GM12878 (cell line): ENCODE measurements at regions not wholly inside any gene's neighbourhood (a gene's known extent, or its start where the extent isn't known, plus 50 kb on each side); places are given as distances from the start of the nearest gene placed in this dataset.

Source experiments
- ATAC-seq: fragments of 200-7000 bp; cut with Tn5 transposase; 3 replicates; pipeline ENCODE4 v1.9.1; 2020; ENCODE audit warnings: mild to moderate bottlenecking, moderate library complexity
- BruUV-seq: library from RNA; stranded (reverse); fragments of 400-500 nt; replicated peaks from 2 replicates; lab custom pipeline; 2021; lab: Mats Ljungman, UMichigan
- CTCF ChIA-PET: fragments of 300-600 bp; sonication (Branson Sonifier 250); formaldehyde crosslinking; extraction: SDS; loops from one replicate; lab custom pipeline; 2021; ENCODE audit warnings: inconsistent platforms; lab: Yijun Ruan, JAX
- POLR2A ChIA-PET: fragments of 350-600 bp; formaldehyde crosslinking; extraction: SDS; loops from one replicate; lab custom pipeline; 2021; ENCODE audit warnings: inconsistent platforms; lab: Charles Lee
- RAD21 ChIA-PET: fragments of 300-600 bp; sonication (Branson Sonifier 250); formaldehyde crosslinking; loops from one replicate; lab custom pipeline; 2023; ENCODE audit warnings: antibody characterized with exemption; ENCODE audit not compliant: unreplicated experiment; lab: Charles Lee
- SMC1A ChIA-PET: fragments of 300-600 bp; sonication (Branson Sonifier 250); formaldehyde crosslinking; loops from one replicate; lab custom pipeline; 2023; ENCODE audit not compliant: unreplicated experiment, uncharacterized antibody; lab: Charles Lee
- DNase-seq: peaks from one replicate; pipeline ENCODE4 v3.0.0-alpha.2; 2011; ENCODE audit warnings: low read depth, low spot score
- FAIRE-seq: peaks from 3 replicates; lab custom pipeline; 2011; peaks lifted over from hg19 to GRCh38; lab: Jason Lieb, UNC
- H2AFZ ChIP-seq: 2 replicates; pipeline ENCODE4 v1.6.0; 2011; ENCODE audit warnings: low read depth, low read length, control low read depth; ENCODE audit not compliant: control insufficient read depth
- H3K27ac ChIP-seq: 2 replicates; pipeline ENCODE4 v1.5.1; 2011; ENCODE audit warnings: control low read depth; ENCODE audit not compliant: control insufficient read depth, insufficient read depth
- H3K27me3 ChIP-seq, 2 experiments: replicated peaks in 1 of 2; 2 replicates each; pipeline versions ENCODE4 v1.6.0 to v1.6.1; 2011; ENCODE audit warnings: low read length in 1 of 2; ENCODE audit not compliant: control insufficient read depth in 2 of 2, insufficient read depth in 2 of 2
- H3K36me3 ChIP-seq, 2 experiments: 2 replicates each; pipeline ENCODE4 v1.5.1; 2011; ENCODE audit warnings: low read length in 1 of 2; ENCODE audit not compliant: control insufficient read depth in 2 of 2, insufficient read depth in 2 of 2
- H3K4me1 ChIP-seq: 2 replicates; pipeline ENCODE4 v1.6.1; 2011; ENCODE audit warnings: mild to moderate bottlenecking, low read length, moderate library complexity, mixed read lengths; ENCODE audit not compliant: control insufficient read depth, insufficient read depth
- H3K4me2 ChIP-seq: 2 replicates; pipeline ENCODE4 v1.6.0; 2011; ENCODE audit warnings: control low read depth; ENCODE audit not compliant: control insufficient read depth, insufficient read depth
- H3K4me3 ChIP-seq: fragments of 200-600 bp; sonication (generic); 2 replicates; pipeline ENCODE4 v1.5.1; 2016
- H3K79me2 ChIP-seq: 2 replicates; pipeline ENCODE4 v1.6.0; 2011; ENCODE audit warnings: low read length; ENCODE audit not compliant: control insufficient read depth, insufficient read depth
- H3K9ac ChIP-seq: 2 replicates; pipeline ENCODE4 v1.8.0; 2011; ENCODE audit warnings: low read length, control low read depth, mixed read lengths; ENCODE audit not compliant: control insufficient read depth, insufficient read depth
- H3K9me3 ChIP-seq: replicated peaks from 3 replicates; pipeline ENCODE4 v1.5.1; 2011; ENCODE audit warnings: mild to moderate bottlenecking, low read length; ENCODE audit not compliant: control insufficient read depth, insufficient read depth
- H4K20me1 ChIP-seq: 2 replicates; pipeline ENCODE4 v1.6.0; 2011; ENCODE audit not compliant: control insufficient read depth, insufficient read depth
- ATF3 ChIP-seq: IDR thresholded peaks from 2 replicates; pipeline ENCODE4 v1.6.1; 2011; ENCODE audit warnings: low read depth, mild to moderate bottlenecking, low read length, moderate library complexity, borderline replicate concordance; ENCODE audit errors: extremely low read depth
- BCL3 ChIP-seq: IDR thresholded peaks from 2 replicates; pipeline ENCODE4 v1.6.1; 2011; ENCODE audit warnings: borderline replicate concordance, low read depth, mild to moderate bottlenecking, moderate library complexity, low read length; ENCODE audit not compliant: insufficient read depth, poor library complexity, severe bottlenecking
- FOXK2 ChIP-seq: fragments of 450-650 bp; IDR thresholded peaks from 2 replicates; pipeline ENCODE4 v1.6.1; 2017; ENCODE audit warnings: mild to moderate bottlenecking, moderate library complexity
- KLF5 ChIP-seq: fragments of 450-650 bp; IDR thresholded peaks from 2 replicates; pipeline ENCODE4 v1.6.1; 2014; ENCODE audit warnings: mild to moderate bottlenecking; ENCODE audit not compliant: partially characterized antibody
- MYC ChIP-seq: IDR thresholded peaks from 2 replicates; pipeline ENCODE4 v1.6.1; 2011; ENCODE audit warnings: mild to moderate bottlenecking, low read length, moderate library complexity, inconsistent platforms; ENCODE audit not compliant: insufficient read depth, insufficient replicate concordance, insufficient read length, severe bottlenecking
- RFX5 ChIP-seq: IDR thresholded peaks from 2 replicates; pipeline ENCODE4 v1.6.1; 2011; ENCODE audit warnings: low read depth, low read length, improper control_type of control experiment
- SIX5 ChIP-seq: IDR thresholded peaks from 2 replicates; pipeline ENCODE4 v1.6.1; 2011; ENCODE audit warnings: mild to moderate bottlenecking, low read depth, low read length, moderate library complexity; ENCODE audit not compliant: severe bottlenecking
- SMAD1 ChIP-seq: fragments of 450-650 bp; IDR thresholded peaks from 2 replicates; pipeline ENCODE4 v1.6.1; 2018; ENCODE audit warnings: mild to moderate bottlenecking, low read depth; ENCODE audit not compliant: partially characterized antibody
- SPI1 ChIP-seq: IDR thresholded peaks from 2 replicates; pipeline ENCODE4 v1.6.1; 2011; ENCODE audit warnings: low read depth, mild to moderate bottlenecking, low read length, moderate library complexity, borderline replicate concordance; ENCODE audit not compliant: insufficient read depth
- ZSCAN29 ChIP-seq: fragments of 450-650 bp; IDR thresholded peaks from 2 replicates; pipeline ENCODE4 v1.6.1; 2017; ENCODE audit warnings: mild to moderate bottlenecking, moderate library complexity
- WGBS: methylation state at CpG from one replicate; pipeline ENCODE4 v1.1.6; 2016; ENCODE audit warnings: low lambda C conversion rate; ENCODE audit not compliant: insufficient replicate concordance, insufficient coverage; ENCODE audit errors: missing lambda C conversion rate; 5-methylcytosine and 5-hydroxymethylcytosine counted together
- in situ Hi-C: fragments of 300-500 bp; cut with MboI; formaldehyde crosslinking; loops from 9 replicates; pipeline ENCODE4 v1.14.3; 2018; ENCODE audit warnings: mixed read lengths
- intact Hi-C: fragments of 100-400 bp; cut with micrococcal nuclease; formaldehyde crosslinking; loops from one replicate; pipeline ENCODE4 v1.14.2; 2022; ENCODE audit not compliant: unreplicated experiment

- in situ Hi-C loops (no loop called here), intact Hi-C loops (no loop called here)
- H3K9me3 ChIP-seq = no peaks in the 10 kb centered on the region
- no peak overlapping the region for H3K4me3 ChIP-seq
- DNase-seq (no peak), ATAC-seq (peak; percentile 49), FAIRE-seq (no peak)
- ChIA-PET CTCF (no interaction called here), POLR2A (no interaction called here), RAD21 (no interaction called here), SMC1A (no interaction called here)
- no peaks in the 10 kb centered on the region for H3K4me1 ChIP-seq
- WGBS = 0% methylated on average over 3 of the region's 3 CpGs
- no peak overlapping the region for H3K9ac ChIP-seq
- no peak overlapping the region for H3K4me2 ChIP-seq
- no peaks in the 10 kb centered on the region for H3K27me3 ChIP-seq
- TF ChIP-seq ZSCAN29 = no peak
- no peak for TF ChIP-seq MYC
- TF ChIP-seq SPI1 = no peak
- TF ChIP-seq SMAD1 = no peak
- no peak for TF ChIP-seq RFX5
- TF ChIP-seq FOXK2 = no peak
- no peak for TF ChIP-seq BCL3
- TF ChIP-seq KLF5 = no peak
- TF ChIP-seq ATF3 = no peak
- TF ChIP-seq SIX5 = no peak
- no peak overlapping the region for H3K27ac ChIP-seq
- H3K79me2 ChIP-seq = no peaks in the 10 kb centered on the region
- H4K20me1 ChIP-seq = no peaks in the 10 kb centered on the region
- H3K36me3 ChIP-seq = no peaks in the 10 kb centered on the region
- BruUV-seq = no TSS peak
- H2AFZ ChIP-seq = no peak overlapping the region
Measured at GRCh38 chr4:171130256-171130801, 682.9 kb upstream of the GALNTL6 start.
